Upper lobe of right lung (tissue), 1 donor: ENCODE measurements at regions not wholly inside any gene's neighbourhood (a gene's known extent, or its start where the extent isn't known, plus 50 kb on each side); places are given as distances from the start of the nearest gene placed in this dataset.

Experiments
- ATAC-seq: fragments of 200-7000 bp; cut with Tn5 transposase; one replicate; pipeline ENCODE4 v1.9.1; 2020; ENCODE audit warnings: mild to moderate bottlenecking, moderate library complexity
- DNase-seq: peaks from one replicate; pipeline ENCODE4 v3.0.0-alpha.2; 2020
- H3K27ac ChIP-seq: fragments of 200-600 bp; one replicate; pipeline ENCODE4 v1.8.0; 2022
- H3K27me3 ChIP-seq: fragments of 200-600 bp; one replicate; pipeline ENCODE4 v1.8.0; 2022; ENCODE audit warnings: mild to moderate bottlenecking
- H3K36me3 ChIP-seq: fragments of 200-600 bp; one replicate; pipeline ENCODE4 v1.8.0; 2022
- H3K4me1 ChIP-seq: fragments of 200-600 bp; one replicate; pipeline ENCODE4 v1.8.0; 2022
- H3K4me3 ChIP-seq: fragments of 200-600 bp; one replicate; pipeline ENCODE4 v1.8.0; 2022; ENCODE audit warnings: mild to moderate bottlenecking
- H3K9me3 ChIP-seq: fragments of 200-600 bp; one replicate; pipeline ENCODE4 v1.8.0; 2022
- intact Hi-C: fragments of 100-400 bp; cut with DNase I; formaldehyde crosslinking; loops from one replicate; pipeline ENCODE4 v1.11.0; 2022
- TF ChIP-seq, protein P1 (sequence below): fragments of 200-600 bp; IDR thresholded peaks from one replicate; pipeline ENCODE4 v1.8.0; 2022; ENCODE audit warnings: antibody characterized with exemption
- donor health status: DM: no; HTN: yes; CAD: no; lungs with severe emphysema.

DNA sequence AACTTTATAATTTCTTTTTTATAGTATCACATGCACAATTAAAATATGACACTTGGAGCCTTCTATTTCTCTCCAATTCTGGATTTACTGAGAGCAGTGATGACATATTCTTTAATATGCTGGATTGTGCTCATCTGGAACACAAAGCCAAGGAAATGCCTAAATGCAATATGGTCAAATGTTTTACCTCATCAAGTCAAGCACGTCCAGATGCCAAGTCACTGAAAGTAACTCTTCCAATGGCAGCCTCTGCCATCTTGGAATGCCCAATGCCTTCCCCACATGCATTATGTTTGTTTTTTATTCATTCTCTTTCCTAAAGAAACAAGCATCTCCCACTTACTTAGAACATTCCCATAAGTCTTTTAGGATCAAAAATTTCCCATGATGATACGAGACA, 189.8 kb downstream of the TMX3 start:
- intact Hi-C loops, result no loop called here
- H3K27ac ChIP-seq, result no peak overlapping the region
- ATAC-seq, result no peak
- TF ChIP-seq, protein P1, sequence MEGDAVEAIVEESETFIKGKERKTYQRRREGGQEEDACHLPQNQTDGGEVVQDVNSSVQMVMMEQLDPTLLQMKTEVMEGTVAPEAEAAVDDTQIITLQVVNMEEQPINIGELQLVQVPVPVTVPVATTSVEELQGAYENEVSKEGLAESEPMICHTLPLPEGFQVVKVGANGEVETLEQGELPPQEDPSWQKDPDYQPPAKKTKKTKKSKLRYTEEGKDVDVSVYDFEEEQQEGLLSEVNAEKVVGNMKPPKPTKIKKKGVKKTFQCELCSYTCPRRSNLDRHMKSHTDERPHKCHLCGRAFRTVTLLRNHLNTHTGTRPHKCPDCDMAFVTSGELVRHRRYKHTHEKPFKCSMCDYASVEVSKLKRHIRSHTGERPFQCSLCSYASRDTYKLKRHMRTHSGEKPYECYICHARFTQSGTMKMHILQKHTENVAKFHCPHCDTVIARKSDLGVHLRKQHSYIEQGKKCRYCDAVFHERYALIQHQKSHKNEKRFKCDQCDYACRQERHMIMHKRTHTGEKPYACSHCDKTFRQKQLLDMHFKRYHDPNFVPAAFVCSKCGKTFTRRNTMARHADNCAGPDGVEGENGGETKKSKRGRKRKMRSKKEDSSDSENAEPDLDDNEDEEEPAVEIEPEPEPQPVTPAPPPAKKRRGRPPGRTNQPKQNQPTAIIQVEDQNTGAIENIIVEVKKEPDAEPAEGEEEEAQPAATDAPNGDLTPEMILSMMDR, result no peak
- no peaks in the 10 kb centered on the region for H3K9me3 ChIP-seq
- no peak overlapping the region for H3K4me3 ChIP-seq
- no peak for DNase-seq
- H3K27me3 ChIP-seq, result no peaks in the 10 kb centered on the region
- no peaks in the 10 kb centered on the region for H3K4me1 ChIP-seq
- H3K36me3 ChIP-seq, result no peaks in the 10 kb centered on the region

- Histone ChIP-seq H3K36me3 (no peaks in the 10 kb centered on the region), H3K9me3 (no peaks in the 10 kb centered on the region), H3K27ac (no peak overlapping the region), H3K4me3 (no peak overlapping the region), H3K27me3 (no peaks in the 10 kb centered on the region), H3K4me1 (no peaks in the 10 kb centered on the region)
- ATAC-seq, result no peak
- no peak for DNase-seq
- intact Hi-C loops, result no loop called here
- TF ChIP-seq, protein P1, result no peak
These were observed 194.4 kb downstream of the TMX3 start for GRCh38 chr18:68520406-68521075.

DNA sequence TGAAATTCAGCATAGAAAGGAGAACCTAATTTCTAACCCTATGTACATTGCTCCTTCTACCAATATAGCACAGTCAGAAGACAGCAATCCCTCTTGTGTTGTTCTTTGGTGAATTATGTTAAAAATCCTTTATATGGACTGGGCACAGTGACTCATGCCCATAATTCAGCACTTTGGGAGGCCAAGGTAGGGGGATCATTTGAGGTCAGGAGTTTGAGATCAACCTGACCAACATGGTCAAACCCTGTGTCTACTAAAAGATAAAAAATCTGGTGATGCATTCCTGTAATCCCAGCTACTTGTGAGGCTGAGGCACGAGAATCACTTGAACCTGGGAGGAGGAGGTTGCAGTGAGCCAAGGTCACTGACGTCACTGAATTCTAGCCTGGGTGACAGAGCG, 195.6 kb downstream of the TMX3 start:
- no peaks in the 10 kb centered on the region for H3K27me3 ChIP-seq
- H3K9me3 ChIP-seq, result no peaks in the 10 kb centered on the region
- H3K36me3 ChIP-seq, result no peaks in the 10 kb centered on the region
- H3K4me1 ChIP-seq, result no peaks in the 10 kb centered on the region
- no peak overlapping the region for H3K4me3 ChIP-seq
- no peak for DNase-seq
- intact Hi-C loops, result no loop called here
- TF ChIP-seq, protein P1, result no peak
- H3K27ac ChIP-seq, result no peak overlapping the region
- no peak for ATAC-seq

GRCh38 chr18:68509902-68510301, 205.0 kb downstream of the TMX3 start:
- Histone ChIP-seq H3K9me3 (no peaks in the 10 kb centered on the region), H3K4me3 (no peak overlapping the region), H3K4me1 (no peaks in the 10 kb centered on the region), H3K27ac (no peak overlapping the region), H3K27me3 (no peaks in the 10 kb centered on the region), H3K36me3 (no peaks in the 10 kb centered on the region)
- TF ChIP-seq, protein P1, result no peak
- intact Hi-C loops, result no loop called here
- DNase-seq, result no peak
- ATAC-seq, result no peak

- Histone ChIP-seq H3K9me3 (no peaks in the 10 kb centered on the region), H3K4me1 (no peaks in the 10 kb centered on the region), H3K27me3 (no peaks in the 10 kb centered on the region), H3K4me3 (no peak overlapping the region), H3K27ac (no peak overlapping the region), H3K36me3 (no peaks in the 10 kb centered on the region)
- no peak for ATAC-seq
- intact Hi-C loops, result no loop called here
- DNase-seq, result no peak
- TF ChIP-seq, protein P1, result no peak
These were observed 207.1 kb downstream of the TMX3 start for GRCh38 chr18:68507781-68508180.

GRCh38 chr18:68505178-68505574, 209.7 kb downstream of the TMX3 start:
- no peak overlapping the region for H3K27ac ChIP-seq
- H3K4me1 ChIP-seq, result no peaks in the 10 kb centered on the region
- H3K4me3 ChIP-seq, result no peak overlapping the region
- no peaks in the 10 kb centered on the region for H3K36me3 ChIP-seq
- H3K9me3 ChIP-seq, result no peaks in the 10 kb centered on the region
- DNase-seq (no peak), ATAC-seq (no peak)
- TF ChIP-seq, protein P1, result no peak
- intact Hi-C loops, result no loop called here
- H3K27me3 ChIP-seq, result no peaks in the 10 kb centered on the region
